ENCODE measurements at regions not wholly inside any gene's neighbourhood (a gene's known extent, or its start where the extent isn't known, plus 50 kb on each side); places are given as distances from the start of the nearest gene placed in this dataset.

DNA sequence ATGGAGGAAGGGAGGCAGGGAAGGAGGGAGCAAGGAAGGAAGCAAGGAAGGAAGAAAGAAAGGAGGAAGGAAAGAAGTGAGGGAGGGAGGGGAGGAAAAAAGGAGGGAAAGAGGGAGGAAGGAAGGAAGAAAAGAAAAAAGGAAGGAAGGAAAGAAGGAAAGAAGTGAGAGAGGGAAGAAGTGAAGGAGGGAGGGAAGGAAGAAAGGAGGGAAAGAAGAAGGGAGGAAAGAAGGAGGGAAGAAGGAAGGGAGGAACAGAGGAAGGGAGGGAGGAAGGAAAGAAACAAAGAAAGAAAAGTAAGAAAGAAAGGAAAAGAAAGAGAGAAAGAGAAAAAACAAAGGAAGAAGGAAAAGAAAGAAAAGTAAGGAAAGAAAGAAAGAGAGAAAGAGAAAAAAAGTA is 183.0 kb upstream of the SLC24A5 start:
- no peak overlapping the region for H3K4me3 ChIP-seq (ENCODE audit: low read depth, low read length)
- TF ChIP-seq, protein P1, sequence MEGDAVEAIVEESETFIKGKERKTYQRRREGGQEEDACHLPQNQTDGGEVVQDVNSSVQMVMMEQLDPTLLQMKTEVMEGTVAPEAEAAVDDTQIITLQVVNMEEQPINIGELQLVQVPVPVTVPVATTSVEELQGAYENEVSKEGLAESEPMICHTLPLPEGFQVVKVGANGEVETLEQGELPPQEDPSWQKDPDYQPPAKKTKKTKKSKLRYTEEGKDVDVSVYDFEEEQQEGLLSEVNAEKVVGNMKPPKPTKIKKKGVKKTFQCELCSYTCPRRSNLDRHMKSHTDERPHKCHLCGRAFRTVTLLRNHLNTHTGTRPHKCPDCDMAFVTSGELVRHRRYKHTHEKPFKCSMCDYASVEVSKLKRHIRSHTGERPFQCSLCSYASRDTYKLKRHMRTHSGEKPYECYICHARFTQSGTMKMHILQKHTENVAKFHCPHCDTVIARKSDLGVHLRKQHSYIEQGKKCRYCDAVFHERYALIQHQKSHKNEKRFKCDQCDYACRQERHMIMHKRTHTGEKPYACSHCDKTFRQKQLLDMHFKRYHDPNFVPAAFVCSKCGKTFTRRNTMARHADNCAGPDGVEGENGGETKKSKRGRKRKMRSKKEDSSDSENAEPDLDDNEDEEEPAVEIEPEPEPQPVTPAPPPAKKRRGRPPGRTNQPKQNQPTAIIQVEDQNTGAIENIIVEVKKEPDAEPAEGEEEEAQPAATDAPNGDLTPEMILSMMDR (conservative IDR thresholded peaks at IDR 0.05; ENCODE audit: low read depth, low read length): no peak
- no peak for DNase-seq (ENCODE audit: low read depth)

DNA sequence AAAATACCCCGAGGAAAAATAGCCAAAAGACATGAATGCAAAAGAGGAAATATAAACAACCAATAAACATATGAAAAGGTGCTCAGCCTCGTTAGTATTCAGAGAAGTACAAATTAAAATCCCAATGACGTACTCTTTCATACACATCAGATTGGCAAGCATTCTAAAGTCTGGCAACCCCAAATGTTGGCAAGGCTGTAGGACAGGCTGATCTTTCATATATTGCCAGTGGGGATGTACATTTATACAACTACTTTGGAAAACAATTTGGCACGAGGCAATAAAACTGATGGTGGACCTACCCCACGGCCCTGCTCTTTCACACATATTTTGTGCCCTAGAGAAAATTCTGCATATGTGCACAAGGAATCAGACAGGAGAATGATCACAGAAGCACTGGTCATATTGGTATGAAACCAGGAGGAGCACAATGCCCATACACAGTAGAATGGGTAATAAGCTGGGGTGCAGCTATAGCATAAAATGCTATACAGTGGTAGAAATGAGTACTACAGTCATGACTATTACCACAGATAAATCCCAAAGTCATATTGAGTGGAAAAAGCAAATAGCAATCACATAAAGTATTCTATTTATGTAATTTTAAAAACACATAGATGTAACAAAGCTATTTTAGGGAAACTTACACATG is 176.0 kb upstream of the SLC24A5 start:
- no peak overlapping the region for H3K4me3 ChIP-seq (ENCODE audit: low read depth, low read length)
- no peak for DNase-seq (ENCODE audit: low read depth)
- TF ChIP-seq, protein P1 (conservative IDR thresholded peaks at IDR 0.05; ENCODE audit: low read depth, low read length): no peak

DNA sequence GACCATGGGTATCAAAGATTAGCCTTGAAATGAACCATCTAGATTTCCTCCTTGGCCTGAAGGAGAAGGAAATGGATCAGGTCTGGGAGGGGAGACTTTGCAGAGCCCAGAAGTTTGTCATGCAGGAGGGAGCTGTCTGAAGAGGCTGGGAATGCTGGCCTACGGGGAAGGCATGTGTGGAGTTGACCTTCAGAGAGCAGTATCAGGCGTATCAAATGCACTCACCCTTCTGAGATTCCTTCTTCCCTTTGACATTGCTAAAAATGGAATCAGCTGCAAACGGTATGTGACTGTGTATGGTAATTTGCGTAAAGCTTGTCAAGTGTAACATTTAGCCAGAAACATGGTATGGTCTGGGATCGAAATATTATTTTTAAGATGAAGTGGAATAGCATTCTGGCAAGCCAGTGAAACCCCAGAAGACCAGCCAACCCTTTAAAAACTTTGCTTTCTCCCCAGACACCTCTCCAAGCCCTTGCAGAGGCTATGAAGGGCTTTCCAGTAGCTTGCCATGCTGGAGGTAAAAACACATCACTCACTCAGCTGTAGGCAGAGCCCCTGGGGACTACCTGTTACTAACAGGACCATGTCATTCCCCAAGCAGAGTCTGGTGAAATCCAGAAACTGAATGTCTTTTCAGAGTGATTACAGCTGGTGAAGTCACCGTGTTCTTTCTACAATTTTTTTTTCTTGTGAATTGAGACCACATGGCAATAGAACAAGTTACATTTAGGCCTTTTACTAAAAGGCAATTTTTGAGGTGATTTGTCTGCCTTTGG is 174.7 kb upstream of the SLC24A5 start:
- DNase-seq (ENCODE audit: low read depth): no peak
- TF ChIP-seq, protein P1 (conservative IDR thresholded peaks at IDR 0.05; ENCODE audit: low read depth, low read length): no peak

DNA sequence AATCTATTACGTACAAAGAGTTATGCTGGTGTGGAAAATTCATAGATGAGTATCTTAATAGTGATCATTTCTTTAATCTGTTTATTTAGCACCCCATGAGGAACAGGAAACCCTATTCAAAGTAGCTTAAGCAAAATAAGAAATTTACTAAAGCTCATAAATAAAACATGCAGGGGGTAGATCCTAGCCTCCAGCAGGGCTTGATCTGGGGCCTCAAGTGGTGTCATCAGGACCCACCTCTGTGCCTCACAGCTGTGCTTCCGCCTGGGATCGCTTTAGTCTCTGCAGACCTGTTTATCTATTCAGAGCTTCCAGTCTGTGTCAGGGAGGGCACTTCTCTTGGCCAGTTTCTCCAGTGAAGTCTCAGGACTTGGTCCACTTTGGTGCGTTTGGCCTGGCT is 171.0 kb upstream of the SLC24A5 start:
- no peak for DNase-seq (ENCODE audit: low read depth)
- TF ChIP-seq, protein P1 (conservative IDR thresholded peaks at IDR 0.05; ENCODE audit: low read depth, low read length): no peak
- no peak overlapping the region for H3K4me3 ChIP-seq (ENCODE audit: low read depth, low read length)

More for the DNA sequence above, 174.7 kb upstream of the SLC24A5 start:
- H3K4me3 ChIP-seq (ENCODE audit: low read depth, low read length): no peak overlapping the region

DNA sequence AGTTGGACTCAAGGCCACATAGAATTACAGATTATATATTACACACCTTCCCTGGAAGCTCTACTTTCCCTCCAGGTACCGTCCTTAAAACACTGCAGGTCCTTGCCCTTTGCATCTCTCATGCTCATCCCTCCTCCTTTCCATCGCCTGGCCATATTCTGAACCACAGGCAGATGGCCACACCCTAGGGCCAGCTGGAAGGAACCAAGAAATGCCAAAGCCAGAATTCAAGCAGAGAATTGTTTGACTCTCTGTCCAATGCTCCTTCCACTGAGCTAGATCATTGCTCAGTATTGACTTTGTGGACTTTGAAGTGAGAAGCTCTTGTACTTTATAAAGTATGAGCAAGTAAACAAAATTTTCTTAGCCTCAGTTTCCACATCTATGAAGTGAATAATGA is 170.3 kb upstream of the SLC24A5 start:
- TF ChIP-seq, protein P1 (conservative IDR thresholded peaks at IDR 0.05; ENCODE audit: low read depth, low read length): no peak
- no peak overlapping the region for H3K4me3 ChIP-seq (ENCODE audit: low read depth, low read length)
- no peak for DNase-seq (ENCODE audit: low read depth)

DNA sequence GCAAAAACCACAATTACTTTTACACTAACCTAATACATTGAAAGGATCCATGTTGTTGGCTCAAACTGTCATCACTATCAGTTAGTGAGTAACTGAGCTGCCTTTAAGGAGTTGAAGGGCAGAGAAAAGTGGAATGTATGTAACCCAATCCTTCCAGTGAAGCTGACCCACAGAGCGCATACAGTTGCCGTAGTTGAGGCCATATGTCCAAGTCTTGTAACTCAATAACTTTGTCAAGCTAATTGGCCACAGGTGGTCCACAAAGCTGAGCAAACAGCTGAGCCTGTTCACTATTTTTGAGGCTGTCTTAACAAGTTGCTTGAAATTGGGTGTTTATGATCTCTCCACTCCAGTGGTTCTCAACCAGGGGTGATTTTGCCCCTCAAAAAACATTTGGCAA is 169.0 kb upstream of the SLC24A5 start:
- H3K4me3 ChIP-seq (ENCODE audit: low read depth, low read length): no peak overlapping the region
- DNase-seq (ENCODE audit: low read depth): no peak
- TF ChIP-seq, protein P1 (conservative IDR thresholded peaks at IDR 0.05; ENCODE audit: low read depth, low read length): no peak
